GM21825 (cell line): ENCODE measurements at regions not wholly inside any gene's neighbourhood (a gene's known extent, or its start where the extent isn't known, plus 50 kb on each side); places are given as distances from the start of the nearest gene placed in this dataset.

Source experiments
- ATAC-seq: cut with Tn5 transposase; IDR thresholded peaks from one replicate; pipeline ENCODE4 v1.9.1; 2021; ENCODE audit warnings: mild to moderate bottlenecking, moderate library complexity; ENCODE audit not compliant: unreplicated experiment

DNA sequence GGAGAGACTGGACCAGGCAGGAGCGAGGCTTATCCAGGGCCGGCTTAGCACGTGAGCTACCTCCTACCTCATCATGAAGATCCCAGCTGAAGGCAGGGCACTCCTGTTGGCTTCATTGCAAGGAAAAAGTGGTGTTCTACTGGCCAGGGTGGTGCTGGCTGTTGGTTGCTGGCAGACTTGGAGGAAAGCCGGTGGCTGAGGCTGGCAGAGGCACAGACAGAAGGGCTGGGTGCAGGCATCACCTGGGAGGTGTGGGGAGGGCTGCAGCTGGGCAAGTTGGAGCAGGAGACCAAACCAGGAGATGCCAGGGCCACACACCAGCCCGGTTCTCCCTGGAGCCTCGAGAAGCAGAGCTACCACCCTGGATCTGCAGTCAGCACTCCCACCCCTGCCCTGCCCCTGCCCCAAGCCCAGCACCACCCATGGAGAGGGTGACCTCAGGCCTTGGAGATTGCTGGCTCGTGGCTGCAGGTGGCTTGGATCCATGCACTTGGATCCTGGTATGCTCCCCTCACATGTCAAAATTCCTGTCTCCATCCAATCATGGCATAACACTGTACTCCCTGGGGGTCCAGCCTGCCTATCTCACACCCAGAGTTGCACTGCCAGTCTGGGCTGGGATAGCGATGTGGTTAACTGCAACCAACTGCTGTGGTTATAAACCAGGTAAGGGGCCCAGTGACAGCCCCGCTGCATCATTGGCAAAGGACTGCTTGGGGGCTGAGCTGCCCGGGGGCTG, 49.7 kb downstream of the GLI2 start:
- no peak for ATAC-seq

- no peak for ATAC-seq
Measured at GRCh38 chr2:120786038-120786960, 50.6 kb downstream of the GLI2 start.

- ATAC-seq = no peak
Measured at GRCh38 chr2:120787111-120787821, 51.6 kb downstream of the GLI2 start.

- ATAC-seq = no peak
Measured at GRCh38 chr2:120787822-120788700, 52.4 kb downstream of the GLI2 start.

DNA sequence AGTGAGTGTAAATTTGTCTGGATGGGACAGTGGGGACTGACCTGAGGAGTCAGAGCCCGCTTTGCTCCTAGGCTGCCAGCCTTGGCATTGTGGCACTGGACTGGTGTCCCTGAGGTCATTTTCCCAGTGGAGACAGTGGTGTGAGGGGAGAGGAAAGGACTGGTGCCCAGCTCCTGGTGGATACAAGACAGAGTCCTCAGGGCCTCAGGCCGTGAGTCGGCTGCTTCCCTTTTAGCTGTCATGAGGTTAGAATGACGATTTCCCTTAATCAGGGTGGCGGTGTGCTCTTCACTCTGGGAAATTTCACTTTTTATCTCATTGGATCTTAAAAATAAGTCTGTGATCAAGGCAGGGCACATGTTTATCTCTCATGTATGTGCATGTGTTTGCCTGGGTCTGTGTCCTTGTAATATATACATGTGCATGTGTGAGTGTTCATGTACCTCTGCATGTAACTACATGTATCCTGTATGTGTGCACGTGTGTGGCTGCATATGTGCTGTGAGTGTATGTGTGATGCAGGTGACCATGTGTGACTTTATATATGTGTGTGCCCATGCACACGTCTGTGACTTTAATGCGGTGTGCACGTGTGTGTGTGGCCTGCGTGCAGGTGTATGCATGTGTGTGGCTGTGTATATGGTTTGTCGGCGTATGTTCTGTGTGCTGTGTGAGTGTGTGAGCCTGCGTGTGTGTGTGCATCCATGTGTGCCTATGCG, 55.7 kb downstream of the GLI2 start:
- no peak for ATAC-seq

DNA sequence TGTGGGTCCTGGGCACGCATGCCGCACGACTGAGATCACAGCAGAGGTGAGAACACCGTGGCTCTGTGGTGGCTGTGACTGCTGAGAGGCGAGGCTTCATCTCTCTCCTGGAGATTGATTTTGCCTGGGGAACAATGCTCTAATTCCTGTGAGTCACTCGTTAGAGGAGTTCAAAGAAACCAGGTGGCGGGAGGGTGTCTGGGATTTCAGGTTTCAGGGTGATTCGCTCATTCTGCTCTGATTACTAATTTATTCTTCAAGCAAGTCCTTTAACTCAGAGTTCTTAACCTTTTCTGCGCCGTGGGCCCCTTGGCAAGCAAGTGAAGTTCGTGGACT, 56.3 kb downstream of the GLI2 start:
- ATAC-seq = no peak

- ATAC-seq = no peak
Measured at GRCh38 chr2:120793682-120794403, 58.2 kb downstream of the GLI2 start.

GRCh38 chr2:120794716-120795115, 59.0 kb downstream of the GLI2 start:
- ATAC-seq = no peak

GRCh38 chr2:120796094-120796493, 60.4 kb downstream of the GLI2 start:
- ATAC-seq = no peak

- ATAC-seq = no peak
Measured at GRCh38 chr2:120797421-120798221, 62.0 kb downstream of the GLI2 start.

- ATAC-seq = no peak
Measured at GRCh38 chr2:120798567-120799247, 63.0 kb downstream of the GLI2 start.

DNA sequence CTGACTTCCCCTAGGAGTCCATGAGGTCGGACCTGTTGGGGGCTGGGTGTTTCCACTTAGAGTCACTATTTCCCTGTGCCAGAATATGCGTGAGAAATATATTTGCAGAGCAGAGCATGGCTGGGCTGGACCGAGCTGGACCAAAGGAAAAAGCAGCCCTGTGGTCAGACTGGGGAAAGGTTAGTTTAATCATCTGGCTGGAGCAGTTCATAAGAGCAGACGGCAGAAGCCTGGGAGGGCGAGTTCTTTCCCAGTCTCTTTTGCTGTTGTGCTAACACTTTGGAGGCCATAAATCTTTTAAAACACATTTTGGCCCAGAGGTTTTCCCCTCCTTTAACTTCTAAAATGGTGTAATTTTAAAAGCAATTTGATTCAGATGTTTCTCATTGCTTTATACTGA, 66.5 kb downstream of the GLI2 start:
- ATAC-seq = no peak

DNA sequence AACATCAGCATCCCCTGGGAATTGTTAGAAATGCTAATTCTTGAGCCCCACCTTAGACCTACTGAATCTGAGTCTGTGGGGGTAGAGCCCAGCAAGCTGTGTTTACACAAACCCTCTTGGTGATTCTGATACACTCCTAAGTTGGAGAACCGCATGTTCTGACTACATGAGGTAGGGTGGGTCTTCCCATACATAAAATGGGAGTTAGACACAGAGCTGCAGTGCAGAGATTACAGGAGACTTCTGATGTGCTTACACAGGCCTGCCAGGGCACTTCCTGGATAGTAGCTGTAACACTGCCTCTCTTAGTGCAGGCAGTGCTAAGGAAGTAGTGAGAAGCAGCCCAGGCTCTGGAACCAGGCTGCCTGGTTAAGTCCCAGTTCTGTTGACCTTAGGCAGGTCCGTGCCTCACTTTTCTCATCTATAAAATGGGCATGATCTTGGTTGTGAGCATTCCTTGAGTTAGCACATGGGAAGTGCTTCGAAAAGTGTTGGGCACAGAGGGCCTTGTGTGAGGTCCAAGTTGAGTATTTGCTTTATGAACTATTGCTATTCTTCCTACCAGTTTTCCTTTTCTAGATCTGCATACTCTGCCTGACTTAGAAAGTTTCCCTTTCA, 67.3 kb downstream of the GLI2 start:
- ATAC-seq = no peak

DNA sequence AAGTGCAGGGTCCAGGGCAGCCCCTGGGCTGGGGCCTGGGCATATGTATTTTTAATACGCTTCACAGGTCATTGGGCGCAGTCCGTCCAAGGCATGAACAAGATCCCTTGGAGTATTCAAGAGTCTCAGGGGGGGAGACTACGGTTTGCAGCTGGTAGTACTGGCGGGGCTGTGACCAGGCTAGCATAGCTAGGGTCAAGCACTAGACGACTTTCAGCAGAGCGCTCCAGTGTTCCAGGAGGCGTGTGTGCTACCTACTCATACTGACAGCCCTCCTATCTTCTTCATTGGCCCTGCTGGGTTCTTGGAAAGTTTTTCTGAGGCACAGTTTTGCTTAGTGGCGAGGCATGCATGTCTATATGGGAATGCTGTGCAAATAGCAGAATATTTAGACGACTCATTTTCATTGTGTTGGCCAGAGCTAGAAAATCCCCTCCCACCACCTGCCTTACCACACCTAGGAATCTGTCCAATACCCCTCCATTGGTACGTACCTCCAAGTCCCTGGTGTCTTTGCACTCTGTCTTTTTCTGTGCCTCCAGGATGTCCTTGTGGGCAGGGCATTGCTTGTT, 68.2 kb downstream of the GLI2 start:
- ATAC-seq = no peak

GRCh38 chr2:120804459-120804858, 68.8 kb downstream of the GLI2 start:
- ATAC-seq = no peak

DNA sequence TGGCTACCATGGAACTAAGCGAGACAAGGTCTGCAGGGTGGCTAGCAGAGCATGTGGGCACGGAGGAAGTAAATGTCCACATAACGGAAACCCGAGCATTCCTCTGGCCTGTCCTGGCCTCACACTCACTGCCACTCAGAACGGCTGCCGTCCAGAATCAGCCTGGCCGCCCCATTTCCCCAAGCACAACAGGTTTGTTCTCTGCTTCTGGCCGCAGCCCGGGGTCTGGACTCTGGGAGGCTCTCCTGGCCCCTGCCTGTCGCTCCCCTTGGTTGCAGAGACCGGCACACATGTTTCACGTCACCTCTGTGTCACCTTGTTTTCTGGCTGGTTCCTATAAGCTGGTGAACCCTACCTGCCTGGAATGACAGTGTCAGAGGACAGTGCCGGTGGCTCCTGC, 69.3 kb downstream of the GLI2 start:
- ATAC-seq = no peak

DNA sequence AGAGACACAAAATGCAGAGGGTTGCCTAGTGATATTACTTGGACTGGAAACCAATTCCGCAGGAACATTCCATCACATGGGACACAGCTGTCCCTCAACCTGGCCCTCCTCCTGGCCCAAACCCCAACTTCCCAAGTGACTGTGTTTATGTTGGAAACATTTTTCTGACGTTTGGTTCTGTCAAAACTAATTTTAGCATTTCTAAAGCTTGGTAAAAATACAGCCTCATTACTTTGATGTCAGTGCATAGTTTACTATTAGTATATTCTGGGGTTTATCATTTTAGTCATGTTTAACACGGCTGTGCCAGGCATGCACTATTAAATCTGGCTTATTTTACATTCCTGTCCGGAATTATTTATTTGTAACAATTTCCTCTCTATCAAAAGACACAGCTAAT, 69.9 kb downstream of the GLI2 start:
- ATAC-seq = no peak
